Adrenal gland (tissue), 9 donors: ENCODE measurements at regions not wholly inside any gene's neighbourhood (a gene's known extent, or its start where the extent isn't known, plus 50 kb on each side); places are given as distances from the start of the nearest gene placed in this dataset.

Experiments used
- DNase-seq, 7 donors: peaks; one replicate each; pipeline ENCODE4 v3.0.0-alpha.2; 2019 to 2020
- H3K27ac ChIP-seq, 5 donors: fragments of 200-600 bp; sonication (generic) in 4 of 5; 1 replicate in 3 of 5; 2 replicates in 2 of 5; pipeline versions ENCODE4 v1.5.1 to v1.8.0; 2016 to 2020; ENCODE audit warnings: mild to moderate bottlenecking in 1 of 5
- H3K27me3 ChIP-seq: fragments of 200-600 bp; 2 replicates; pipeline ENCODE4 v1.8.0; 2021
- H3K36me3 ChIP-seq, 2 donors: fragments of 200-600 bp; replicated peaks in 1 of 2; 1 replicate in 1 of 2; 2 replicates in 1 of 2; pipeline versions ENCODE4 v1.5.1 to v1.8.0; 2018 to 2022
- H3K4me1 ChIP-seq, 2 donors: fragments of 200-600 bp; replicated peaks in 1 of 2; 1 replicate in 1 of 2; 2 replicates in 1 of 2; pipeline versions ENCODE4 v1.5.1 to v1.8.0; 2018 to 2021
- H3K4me3 ChIP-seq, 4 donors: fragments of 200-600 bp; sonication (generic) in 3 of 4; one replicate each; pipeline ENCODE4 v1.5.1; 2016 to 2018
- H3K9me3 ChIP-seq, 3 donors: fragments of 200-600 bp; sonication (generic) in 1 of 3; replicated peaks in 1 of 3; 1 replicate in 2 of 3; 2 replicates in 1 of 3; pipeline versions ENCODE4 v1.5.1 to v1.8.0; 2016 to 2021
- CTCF ChIP-seq, 6 experiments: fragments of 450-650 bp in 4 of 6; fragments of 200-600 bp in 2 of 6; sonication (generic) in 1 of 6; IDR thresholded peaks; 1 replicate in 5 of 6; 2 replicates in 1 of 6; pipeline versions ENCODE4 v1.5.1 to v1.8.0; 2016 to 2021; ENCODE audit warnings: antibody characterized with exemption in 6 of 6, mild to moderate bottlenecking in 2 of 6, moderate library complexity in 1 of 6
- POLR2A ChIP-seq, 2 donors: fragments of 450-650 bp; IDR thresholded peaks; one replicate each; pipeline ENCODE4 v1.6.1; 2017; ENCODE audit warnings: antibody characterized with exemption in 2 of 2, mild to moderate bottlenecking in 2 of 2, moderate library complexity in 1 of 2
- WGBS, 4 donors: extraction: QIAGEN DNeasy Blood & Tissue Kit in 2 of 4; methylation state at CpG; one replicate each; pipeline versions ENCODE4 v1.1.5 to v1.1.7; 2013 to 2017; 5-methylcytosine and 5-hydroxymethylcytosine counted together
- intact Hi-C, 2 donors: fragments of 100-400 bp; cut with DNase I; formaldehyde crosslinking; loops; one replicate each; pipeline versions ENCODE4 v1.14.1 to v1.15.0; 2022 to 2023
- donor health status: healthy with polysubstance abuse.
- donor health status: Bipolar disorder and iron deficiency.
- donor health status: DM: yes; HTN: yes; CAD: no.
- donor health status: DM: no; HTN: no; CAD: no.
- donor health status: DM: no; HTN: no; CAD: no.

- WGBS, 4 donors = 62 to 76% (median 72%) methylated on average over 4 of the region's 4 CpGs
- intact Hi-C loops = no loop called here
- H3K4me1 ChIP-seq = no peaks in the 10 kb centered on the region
- DNase-seq = no peak
- no peaks in the 10 kb centered on the region for H3K36me3 ChIP-seq
- no peaks in the 10 kb centered on the region for H3K27me3 ChIP-seq
- no peak overlapping the region for H3K27ac ChIP-seq
- H3K9me3 ChIP-seq = no peaks in the 10 kb centered on the region
- H3K4me3 ChIP-seq = no peak overlapping the region
- TF ChIP-seq POLR2A (IDR thresholded peaks at IDR 0.05) (no peak), CTCF (IDR thresholded peaks at IDR 0.05) (no peak)
Measured at GRCh38 chr16:17989255-17989654, 347.3 kb downstream of the NPIPA8 start.

GRCh38 chr16:17988839-17989238 lies 347.7 kb downstream of the NPIPA8 start:
- Histone ChIP-seq H3K9me3 (no peaks in the 10 kb centered on the region), H3K27me3 (no peaks in the 10 kb centered on the region), H3K36me3 (no peaks in the 10 kb centered on the region), H3K4me3 (no peak overlapping the region), H3K4me1 (no peaks in the 10 kb centered on the region), H3K27ac (no peak overlapping the region)
- TF ChIP-seq CTCF (IDR thresholded peaks at IDR 0.05) (no peak), POLR2A (IDR thresholded peaks at IDR 0.05) (no peak)
- no peak for DNase-seq
- WGBS, 4 donors = 59 to 74% (median 66%) methylated on average over 3 of the region's 3 CpGs
- intact Hi-C loops = no loop called here

- no peaks in the 10 kb centered on the region for H3K9me3 ChIP-seq
- WGBS, 4 donors = 83 to 91% (median 88%) methylated on average over 5 of the region's 5 CpGs
- H3K4me3 ChIP-seq = no peak overlapping the region
- intact Hi-C loops = no loop called here
- no peak for TF ChIP-seq POLR2A (IDR thresholded peaks at IDR 0.05)
- TF ChIP-seq CTCF (IDR thresholded peaks at IDR 0.05) = no peak
- H3K36me3 ChIP-seq = no peaks in the 10 kb centered on the region
- DNase-seq = no peak
- H3K27ac ChIP-seq = no peak overlapping the region
- H3K4me1 ChIP-seq = no peaks in the 10 kb centered on the region
- H3K27me3 ChIP-seq = no peaks in the 10 kb centered on the region
Measured at GRCh38 chr16:17986991-17987390, 349.5 kb downstream of the NPIPA8 start.

- no peaks in the 10 kb centered on the region for H3K36me3 ChIP-seq
- H3K27ac ChIP-seq = no peak overlapping the region
- no peaks in the 10 kb centered on the region for H3K9me3 ChIP-seq
- no peaks in the 10 kb centered on the region for H3K27me3 ChIP-seq
- DNase-seq = no peak
- intact Hi-C loops = no loop called here
- H3K4me1 ChIP-seq = no peaks in the 10 kb centered on the region
- H3K4me3 ChIP-seq = no peak overlapping the region
- WGBS, 4 donors = 72 to 77% (median 75%) methylated on average over 8 of the region's 8 CpGs
- TF ChIP-seq POLR2A (IDR thresholded peaks at IDR 0.05) (no peak), CTCF (IDR thresholded peaks at IDR 0.05) (no peak)
Measured at GRCh38 chr16:17984810-17985209, 351.7 kb downstream of the NPIPA8 start.
